ENCODE measurements at regions not wholly inside any gene's neighbourhood (a gene's known extent, or its start where the extent isn't known, plus 50 kb on each side); places are given as distances from the start of the nearest gene placed in this dataset.

- TF ChIP-seq CTCF (IDR thresholded peaks at IDR 0.05) (no peak), POLR2A (IDR thresholded peaks at IDR 0.05) (no peak)
Measured at GRCh38 chr3:6518709-6519345, 342.1 kb upstream of the GRM7 start.
